ENCODE measurements at regions not wholly inside any gene's neighbourhood (a gene's known extent, or its start where the extent isn't known, plus 50 kb on each side); places are given as distances from the start of the nearest gene placed in this dataset.

GRCh38 chr2:62443886-62444285, 62.1 kb downstream of the TMEM17 start:
- TF ChIP-seq CTCF (IDR thresholded peaks at IDR 0.05; ENCODE audit: low read length) (no peak), EZH2 (IDR thresholded peaks at IDR 0.05; ENCODE audit: borderline replicate concordance, low read length) (no peak)

All from OCI-LY1 (cell line).